OCI-M2 (cell line): ENCODE measurements at regions not wholly inside any gene's neighbourhood (a gene's known extent, or its start where the extent isn't known, plus 50 kb on each side); places are given as distances from the start of the nearest gene placed in this dataset.

Experiments used
- DNase-seq: peaks from one replicate; lab custom pipeline; 2025; ENCODE audit not compliant: unreplicated experiment; lab: John Stamatoyannopoulos, UW

- DNase-seq, result no peak
These were observed 96.2 kb upstream of the SIRPA start for GRCh38 chr20:1798982-1799381.

GRCh38 chr20:1793821-1794220 is 101.4 kb upstream of the SIRPA start:
- no peak for DNase-seq

- no peak for DNase-seq
These were observed 102.9 kb upstream of the SIRPA start for GRCh38 chr20:1792274-1792673.

- DNase-seq, result no peak
These were observed 104.8 kb upstream of the SIRPA start for GRCh38 chr20:1790386-1790785.

GRCh38 chr20:1788044-1788443 is 107.2 kb upstream of the SIRPA start:
- no peak for DNase-seq

GRCh38 chr20:1786486-1786885 is 108.7 kb upstream of the SIRPA start:
- no peak for DNase-seq

- no peak for DNase-seq
These were observed 110.6 kb upstream of the SIRPA start for GRCh38 chr20:1784586-1784985.

- DNase-seq, result no peak
These were observed 112.0 kb upstream of the SIRPA start for GRCh38 chr20:1783245-1783644.

GRCh38 chr20:1782181-1782580 is 113.0 kb upstream of the SIRPA start:
- DNase-seq, result no peak

GRCh38 chr20:1779567-1779966 is 115.6 kb upstream of the SIRPA start:
- no peak for DNase-seq

- no peak for DNase-seq
These were observed 116.9 kb upstream of the SIRPA start for GRCh38 chr20:1778338-1778737.

GRCh38 chr20:1777476-1777820 is 117.8 kb upstream of the SIRPA start:
- no peak for DNase-seq

GRCh38 chr20:1776681-1777475 is 118.3 kb upstream of the SIRPA start:
- DNase-seq, result no peak

- no peak for DNase-seq
These were observed 117.5 kb upstream of the SIRPG start for GRCh38 chr20:1775117-1775516.

- DNase-seq, result no peak
These were observed 116.9 kb upstream of the SIRPG start for GRCh38 chr20:1774479-1774878.

GRCh38 chr20:1773816-1774215 is 116.2 kb upstream of the SIRPG start:
- no peak for DNase-seq

- DNase-seq, result no peak
These were observed 111.9 kb upstream of the SIRPG start for GRCh38 chr20:1769491-1769890.

- DNase-seq, result no peak
These were observed 109.2 kb upstream of the SIRPG start for GRCh38 chr20:1766731-1767130.

GRCh38 chr20:1764136-1765033 is 106.8 kb upstream of the SIRPG start:
- DNase-seq, result no peak

- no peak for DNase-seq
These were observed 104.0 kb upstream of the SIRPG start for GRCh38 chr20:1761598-1761997.

- no peak for DNase-seq
These were observed 103.5 kb upstream of the SIRPG start for GRCh38 chr20:1761116-1761515.

- no peak for DNase-seq
These were observed 101.2 kb upstream of the SIRPG start for GRCh38 chr20:1758765-1759164.
